CD14-positive monocyte (primary cell): ENCODE measurements at regions not wholly inside any gene's neighbourhood (a gene's known extent, or its start where the extent isn't known, plus 50 kb on each side); places are given as distances from the start of the nearest gene placed in this dataset.

ENCODE experiments used
- DNase-seq, 3 donors: peaks; one replicate each; pipeline ENCODE4 v3.0.0-alpha.2; 2011 to 2022
- H2AFZ ChIP-seq: 2 replicates; pipeline ENCODE4 v1.6.0; 2012; ENCODE audit warnings: mild to moderate bottlenecking, low read depth, low read length, inconsistent platforms; ENCODE audit not compliant: insufficient read depth, poor library complexity, severe bottlenecking
- H3K27ac ChIP-seq, 2 donors: 1 replicate in 1 of 2; 2 replicates in 1 of 2; pipeline ENCODE4 v1.5.1; 2012 to 2013; ENCODE audit warnings: low read length in 2 of 2, control low read depth in 1 of 2, inconsistent platforms in 1 of 2, low read depth in 1 of 2, mild to moderate bottlenecking in 1 of 2
- H3K27me3 ChIP-seq, 2 donors: one replicate each; pipeline versions ENCODE4 v1.6.0 to v1.6.1; 2011 to 2013; ENCODE audit warnings: low read length in 2 of 2; ENCODE audit not compliant: control insufficient read depth in 2 of 2, insufficient read depth in 2 of 2
- H3K36me3 ChIP-seq, 2 donors: replicated peaks in 1 of 2; 1 replicate in 1 of 2; 2 replicates in 1 of 2; pipeline versions ENCODE4 v1.5.1 to v1.6.1; 2012 to 2013; ENCODE audit warnings: low read length in 2 of 2, control low read depth in 1 of 2, inconsistent platforms in 1 of 2, mild to moderate bottlenecking in 1 of 2; ENCODE audit not compliant: insufficient read depth in 2 of 2, control insufficient read depth in 1 of 2
- H3K4me1 ChIP-seq, 2 donors: 1 replicate in 1 of 2; 2 replicates in 1 of 2; pipeline versions ENCODE4 v1.5.1 to v1.6.1; 2012 to 2013; ENCODE audit warnings: low read length in 2 of 2, control low read depth in 1 of 2, inconsistent platforms in 1 of 2, mild to moderate bottlenecking in 1 of 2, moderate library complexity in 1 of 2; ENCODE audit not compliant: insufficient read depth in 2 of 2, control insufficient read depth in 1 of 2
- H3K4me2 ChIP-seq: replicated peaks from 2 replicates; pipeline ENCODE3; 2012; ENCODE audit warnings: low read length, moderate library complexity, mild to moderate bottlenecking; ENCODE audit not compliant: poor library complexity, severe bottlenecking; ENCODE audit errors: extremely low read depth
- H3K4me3 ChIP-seq, 3 experiments: fragments of 200-600 bp in 1 of 3; sonication (generic) in 1 of 3; replicated peaks in 1 of 3; 1 replicate in 2 of 3; 2 replicates in 1 of 3; pipeline ENCODE4 v1.5.1; 2011 to 2013; ENCODE audit warnings: low read length in 3 of 3, mild to moderate bottlenecking in 3 of 3, control low read depth in 2 of 3, low read depth in 2 of 3, inconsistent platforms in 1 of 3, moderate library complexity in 1 of 3
- H3K79me2 ChIP-seq: 2 replicates; pipeline ENCODE4 v1.6.0; 2012; ENCODE audit warnings: mild to moderate bottlenecking, control low read depth, inconsistent platforms, low read length, moderate library complexity; ENCODE audit not compliant: insufficient read depth
- H3K9ac ChIP-seq: 2 replicates; pipeline ENCODE4 v1.6.0; 2017; ENCODE audit warnings: low read length, mild to moderate bottlenecking; ENCODE audit not compliant: insufficient read depth, poor library complexity, severe bottlenecking
- H3K9me3 ChIP-seq, 2 donors: replicated peaks in 1 of 2; 1 replicate in 1 of 2; 2 replicates in 1 of 2; pipeline versions ENCODE4 v1.5.1 to v1.6.1; 2012 to 2013; ENCODE audit warnings: low read length in 2 of 2, control low read depth in 1 of 2; ENCODE audit not compliant: control insufficient read depth in 1 of 2, insufficient read depth in 1 of 2
- H4K20me1 ChIP-seq: 2 replicates; pipeline ENCODE4 v1.6.0; 2012; ENCODE audit warnings: mild to moderate bottlenecking, low read length, control low read depth, moderate library complexity; ENCODE audit not compliant: insufficient read depth
- H3K27ac Mint-ChIP-seq, 7 donors: one replicate each; pipeline ENCODE4 v1.8.0; 2020; ENCODE audit warnings: mild to moderate bottlenecking in 7 of 7, mixed read lengths in 7 of 7, moderate library complexity in 6 of 7, inconsistent platforms in 2 of 7
- H3K27me3 Mint-ChIP-seq, 3 donors: one replicate each; pipeline ENCODE4 v1.8.0; 2021 to 2022; ENCODE audit warnings: low read depth in 3 of 3, mild to moderate bottlenecking in 3 of 3, mixed read lengths in 3 of 3, moderate library complexity in 3 of 3, inconsistent platforms in 1 of 3
- H3K36me3 Mint-ChIP-seq, 2 donors: one replicate each; pipeline ENCODE4 v1.8.0; 2020; ENCODE audit warnings: mixed read lengths in 2 of 2, inconsistent platforms in 1 of 2, mild to moderate bottlenecking in 1 of 2
- H3K4me1 Mint-ChIP-seq: one replicate; pipeline ENCODE4 v1.8.0; 2020; ENCODE audit warnings: mild to moderate bottlenecking, mixed read lengths
- H3K4me3 Mint-ChIP-seq, 2 donors: one replicate each; pipeline ENCODE4 v1.8.0; 2020; ENCODE audit warnings: mild to moderate bottlenecking in 2 of 2, mixed read lengths in 2 of 2, moderate library complexity in 1 of 2
- H3K9me3 Mint-ChIP-seq, 7 donors: one replicate each; pipeline ENCODE4 v1.8.0; 2020 to 2022; ENCODE audit warnings: mixed read lengths in 7 of 7, mild to moderate bottlenecking in 6 of 7, moderate library complexity in 6 of 7, inconsistent platforms in 2 of 7
- CTCF ChIP-seq: fragments of 200-600 bp; IDR thresholded peaks from one replicate; pipeline ENCODE4 v1.8.0; 2022; ENCODE audit warnings: antibody characterized with exemption, mild to moderate bottlenecking
- WGBS: methylation state at CpG from one replicate; pipeline ENCODE4 v1.1.5; 2013; ENCODE audit warnings: missing lambda C conversion rate; ENCODE audit not compliant: insufficient coverage; 5-methylcytosine and 5-hydroxymethylcytosine counted together
- intact Hi-C, 2 donors: fragments of 100-400 bp; cut with micrococcal nuclease; formaldehyde crosslinking; loops; one replicate each; pipeline versions ENCODE4 v1.15.0 to v1.15.1; 2023

- Histone ChIP-seq H3K27ac (no peak overlapping the region), H3K4me3 (no peak overlapping the region), H2AFZ (no peak overlapping the region), H3K36me3 (no peaks in the 10 kb centered on the region), H3K4me1 (no peaks in the 10 kb centered on the region), H3K79me2 (no peaks in the 10 kb centered on the region), H3K9ac (no peak overlapping the region), H3K4me2 (no peak overlapping the region), H3K9me3 (no peaks in the 10 kb centered on the region), H3K27me3 (no peaks in the 10 kb centered on the region), H4K20me1 (no peaks in the 10 kb centered on the region)
- intact Hi-C loops: no loop called here
- no peaks in the 10 kb centered on the region for H3K36me3 Mint-ChIP-seq
- H3K27ac Mint-ChIP-seq: no peak overlapping the region
- DNase-seq: no peak
- TF ChIP-seq CTCF: no peak
- no peaks in the 10 kb centered on the region for H3K4me1 Mint-ChIP-seq
- H3K9me3 Mint-ChIP-seq: no peaks in the 10 kb centered on the region
- WGBS: 14% methylated on average over 1 of the region's 3 CpGs
- peaks cover 0 to 3% (median 2%) of the 10 kb centered on the region in 3 donors for H3K27me3 Mint-ChIP-seq
- no peak overlapping the region for H3K4me3 Mint-ChIP-seq
These were observed 175.6 kb downstream of the SNCA start for GRCh38 chr4:89661173-89661899.

DNA sequence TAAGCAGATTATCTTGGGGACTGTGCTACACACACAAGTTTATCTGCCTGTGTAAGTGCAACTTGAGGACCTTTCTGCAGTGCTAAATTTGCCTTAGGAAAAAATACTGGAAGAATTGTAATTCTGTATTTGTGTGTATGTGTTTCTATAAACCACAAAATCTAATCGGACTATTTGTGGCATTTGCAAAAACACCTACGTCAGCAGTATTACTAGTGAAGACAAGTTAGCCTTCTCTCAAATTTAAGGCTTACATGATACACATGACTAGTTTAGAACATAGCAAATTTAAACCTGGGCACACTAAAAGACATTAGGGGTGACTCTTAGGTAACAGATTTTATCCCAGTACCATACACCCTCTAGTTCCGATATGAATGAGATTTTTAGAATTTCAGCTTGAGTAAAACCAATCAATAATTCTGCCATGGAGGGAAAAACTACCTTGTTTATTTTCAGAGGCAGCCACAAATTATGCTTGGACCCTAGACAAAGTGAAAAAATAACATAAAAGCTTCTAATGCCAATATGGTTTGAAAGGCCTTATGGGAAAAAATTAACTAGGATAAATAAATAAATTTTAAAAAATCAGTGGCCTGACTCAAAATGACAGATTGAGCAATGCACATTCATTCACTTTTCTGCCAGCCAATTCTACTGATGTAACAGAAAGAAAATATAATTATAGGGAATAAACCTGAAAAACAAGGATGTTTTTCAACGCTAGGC lies 176.4 kb downstream of the SNCA start:
- WGBS: no CpG with 5 or more reads among the region's 4 CpGs
- no peak for DNase-seq
- H3K27me3 Mint-ChIP-seq: peaks cover 0 to 3% (median 0%) of the 10 kb centered on the region in 3 donors
- Histone ChIP-seq H3K4me3 (no peak overlapping the region), H3K36me3 (no peaks in the 10 kb centered on the region), H4K20me1 (no peaks in the 10 kb centered on the region), H3K9ac (no peak overlapping the region), H3K4me2 (no peak overlapping the region), H3K79me2 (no peaks in the 10 kb centered on the region), H3K27me3 (no peaks in the 10 kb centered on the region), H3K9me3 (no peaks in the 10 kb centered on the region), H2AFZ (no peak overlapping the region), H3K27ac (no peak overlapping the region), H3K4me1 (no peaks in the 10 kb centered on the region)
- TF ChIP-seq CTCF: no peak
- intact Hi-C loops: no loop called here
- no peak overlapping the region for H3K4me3 Mint-ChIP-seq
- H3K27ac Mint-ChIP-seq: no peak overlapping the region
- H3K4me1 Mint-ChIP-seq: no peaks in the 10 kb centered on the region
- no peaks in the 10 kb centered on the region for H3K9me3 Mint-ChIP-seq
- H3K36me3 Mint-ChIP-seq: no peaks in the 10 kb centered on the region
